GM12874 (cell line): ENCODE measurements at regions not wholly inside any gene's neighbourhood (a gene's known extent, or its start where the extent isn't known, plus 50 kb on each side); places are given as distances from the start of the nearest gene placed in this dataset.

Experiments
- TF ChIP-seq, protein P1 (sequence below): IDR thresholded peaks from 2 replicates; pipeline ENCODE4 v1.5.1; 2011; ENCODE audit warnings: low read depth, mild to moderate bottlenecking, control low read depth, low read length, moderate library complexity; ENCODE audit not compliant: insufficient read depth

GRCh38 chr20:59412181-59412580, 111.8 kb downstream of the EDN3 start:
- TF ChIP-seq, protein P1, sequence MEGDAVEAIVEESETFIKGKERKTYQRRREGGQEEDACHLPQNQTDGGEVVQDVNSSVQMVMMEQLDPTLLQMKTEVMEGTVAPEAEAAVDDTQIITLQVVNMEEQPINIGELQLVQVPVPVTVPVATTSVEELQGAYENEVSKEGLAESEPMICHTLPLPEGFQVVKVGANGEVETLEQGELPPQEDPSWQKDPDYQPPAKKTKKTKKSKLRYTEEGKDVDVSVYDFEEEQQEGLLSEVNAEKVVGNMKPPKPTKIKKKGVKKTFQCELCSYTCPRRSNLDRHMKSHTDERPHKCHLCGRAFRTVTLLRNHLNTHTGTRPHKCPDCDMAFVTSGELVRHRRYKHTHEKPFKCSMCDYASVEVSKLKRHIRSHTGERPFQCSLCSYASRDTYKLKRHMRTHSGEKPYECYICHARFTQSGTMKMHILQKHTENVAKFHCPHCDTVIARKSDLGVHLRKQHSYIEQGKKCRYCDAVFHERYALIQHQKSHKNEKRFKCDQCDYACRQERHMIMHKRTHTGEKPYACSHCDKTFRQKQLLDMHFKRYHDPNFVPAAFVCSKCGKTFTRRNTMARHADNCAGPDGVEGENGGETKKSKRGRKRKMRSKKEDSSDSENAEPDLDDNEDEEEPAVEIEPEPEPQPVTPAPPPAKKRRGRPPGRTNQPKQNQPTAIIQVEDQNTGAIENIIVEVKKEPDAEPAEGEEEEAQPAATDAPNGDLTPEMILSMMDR: no peak

DNA sequence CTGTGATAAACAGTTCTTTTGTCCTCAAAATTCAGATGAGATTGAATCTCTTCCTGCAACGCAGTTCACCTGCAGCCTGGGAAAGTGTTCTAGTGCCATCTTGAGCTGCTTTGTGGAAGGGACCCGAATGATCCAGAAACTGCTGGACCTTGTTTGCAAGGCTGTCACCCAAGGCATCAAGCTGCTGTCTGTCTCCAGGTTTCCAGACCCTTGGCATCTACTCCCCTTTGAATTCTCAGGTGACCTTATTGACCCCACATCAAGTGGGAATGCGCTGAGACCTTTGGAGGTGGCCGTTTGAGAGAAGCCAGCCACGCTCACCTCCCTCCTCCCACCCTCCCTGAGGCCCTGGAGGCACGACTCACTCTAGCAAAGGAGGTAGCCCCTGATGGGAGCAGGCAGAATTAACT, 112.5 kb downstream of the EDN3 start:
- TF ChIP-seq, protein P1: no peak

GRCh38 chr20:59413326-59413865, 113.0 kb downstream of the EDN3 start:
- TF ChIP-seq, protein P1: no peak

- TF ChIP-seq, protein P1: no peak
Observed at GRCh38 chr20:59414936-59415623, 114.7 kb downstream of the EDN3 start.

- TF ChIP-seq, protein P1: no peak
Observed at GRCh38 chr20:59416916-59417315, 116.5 kb downstream of the EDN3 start.

DNA sequence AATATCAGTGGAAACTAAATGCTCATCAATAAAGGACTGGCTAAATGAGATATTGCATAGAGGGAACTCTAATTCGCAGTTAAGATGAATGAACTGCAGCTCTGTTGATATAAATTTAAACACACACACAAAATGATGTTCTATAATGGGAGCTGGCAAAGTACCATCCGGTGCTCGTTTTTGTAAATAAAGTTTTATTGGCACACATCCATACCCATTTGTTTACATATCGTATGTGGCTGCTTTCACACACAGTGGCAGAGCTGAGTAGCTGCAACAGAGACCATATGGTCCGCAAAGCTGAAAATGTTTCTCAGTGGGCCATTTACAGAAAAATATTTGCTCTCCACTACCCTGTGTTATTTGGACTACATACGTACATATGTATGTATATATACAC, 120.7 kb downstream of the EDN3 start:
- TF ChIP-seq, protein P1: no peak

DNA sequence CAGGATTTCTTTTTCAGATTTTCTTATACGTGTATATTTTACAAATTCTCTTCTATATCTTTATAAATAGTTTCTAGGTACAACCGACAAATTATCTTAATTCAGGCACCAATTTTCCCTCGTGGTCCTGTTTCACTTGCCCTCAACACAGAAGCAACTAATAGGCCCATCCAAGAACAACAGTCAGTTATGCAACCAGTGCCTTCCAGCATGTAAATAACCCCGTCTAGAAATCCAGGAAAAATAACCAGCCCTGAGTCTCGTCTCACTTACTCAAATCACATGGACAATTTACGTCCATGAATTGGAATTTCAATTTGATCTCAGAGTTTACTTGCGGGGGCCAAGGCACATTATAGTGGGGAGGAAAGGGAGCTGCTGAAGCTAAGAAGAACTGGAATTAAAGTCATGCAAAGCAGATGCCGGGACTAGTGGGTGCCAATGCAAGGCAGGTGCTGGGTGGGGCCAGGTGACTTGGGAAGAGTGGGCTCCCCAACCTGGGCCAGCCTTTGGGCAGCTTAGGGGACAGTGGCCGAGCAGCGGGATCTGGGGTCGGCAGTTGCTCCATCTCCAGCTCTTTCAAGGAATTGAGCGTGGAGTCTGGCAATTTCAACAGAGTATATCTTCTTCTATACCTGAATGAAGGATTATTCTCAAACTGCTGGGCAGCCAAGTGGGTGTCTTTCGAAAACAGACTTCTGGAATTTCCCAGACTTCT, 121.7 kb downstream of the EDN3 start:
- TF ChIP-seq, protein P1: no peak
